Gastrocnemius medialis (tissue), 4 donors: ENCODE measurements at regions not wholly inside any gene's neighbourhood (a gene's known extent, or its start where the extent isn't known, plus 50 kb on each side); places are given as distances from the start of the nearest gene placed in this dataset.
A peak's percentile ranks its signal among the peaks of the same experiment; 100 is the strongest.

ENCODE experiments used
- ATAC-seq, 2 donors: fragments of 150-250 bp; one replicate each; pipeline ENCODE4 v1.9.1; 2016
- DNase-seq, 2 donors: peaks; one replicate each; pipeline ENCODE4 v3.0.0-alpha.2; 2019
- H3K27ac ChIP-seq, 4 donors: fragments of 200-600 bp; sonication (generic); 1 replicate in 1 of 4; 2 replicates in 3 of 4; pipeline ENCODE4 v1.5.1; 2016 to 2018; ENCODE audit warnings: mild to moderate bottlenecking in 2 of 4, moderate library complexity in 1 of 4
- H3K27me3 ChIP-seq, 3 donors: fragments of 200-600 bp; sonication (generic) in 2 of 3; 1 replicate in 1 of 3; 2 replicates in 2 of 3; pipeline versions ENCODE4 v1.5.1 to v1.6.0; 2016 to 2019; ENCODE audit warnings: mild to moderate bottlenecking in 1 of 3, moderate library complexity in 1 of 3
- H3K36me3 ChIP-seq, 2 donors: fragments of 200-600 bp; sonication (generic) in 1 of 2; one replicate each; pipeline ENCODE4 v1.5.1; 2017 to 2018
- H3K4me1 ChIP-seq, 2 donors: fragments of 200-600 bp; sonication (generic) in 1 of 2; one replicate each; pipeline ENCODE4 v1.5.1; 2016 to 2017; ENCODE audit warnings: mild to moderate bottlenecking in 2 of 2
- H3K4me3 ChIP-seq, 4 donors: fragments of 200-600 bp; sonication (generic) in 3 of 4; 1 replicate in 1 of 4; 2 replicates in 3 of 4; pipeline ENCODE4 v1.5.1; 2016 to 2019; ENCODE audit warnings: mild to moderate bottlenecking in 2 of 4
- H3K9me3 ChIP-seq, 3 donors: fragments of 200-600 bp; sonication (generic) in 2 of 3; 1 replicate in 1 of 3; 2 replicates in 2 of 3; pipeline ENCODE4 v1.5.1; 2016 to 2019
- CTCF ChIP-seq, 5 experiments: fragments of 450-650 bp in 3 of 5; fragments of 200-600 bp in 2 of 5; sonication (generic) in 2 of 5; IDR thresholded peaks in 4 of 5; conservative IDR thresholded peaks in 1 of 5; 1 replicate in 4 of 5; 2 replicates in 1 of 5; pipeline ENCODE4 v1.5.1; 2016 to 2019; ENCODE audit warnings: antibody characterized with exemption in 5 of 5, mild to moderate bottlenecking in 3 of 5, moderate library complexity in 3 of 5
- POLR2A ChIP-seq, 2 donors: fragments of 450-650 bp; IDR thresholded peaks; one replicate each; pipeline ENCODE4 v1.6.1; 2017; ENCODE audit warnings: antibody characterized with exemption in 2 of 2, mild to moderate bottlenecking in 2 of 2, moderate library complexity in 2 of 2
- in situ Hi-C, 4 donors: fragments of 200-750 bp; cut with MboI; loops; one replicate each; pipeline versions ENCODE4 v1.15.0 to v1.8.0; 2017; ENCODE audit warnings: low sequenced_read_pairs in 4 of 4
- intact Hi-C: fragments of 100-400 bp; cut with DNase I; formaldehyde crosslinking; loops from one replicate; pipeline ENCODE4 v1.15.1; 2023; ENCODE audit warnings: low total_unique reads

- Histone ChIP-seq H3K36me3 (no peaks in the 10 kb centered on the region), H3K9me3 (no peaks in the 10 kb centered on the region), H3K4me1 (peaks cover 71 to 84% of the 10 kb centered on the region in 2 donors), H3K4me3 (no peak overlapping the region), H3K27me3 (no peaks in the 10 kb centered on the region), H3K27ac (peak overlapping the region; percentile 89 to 98 (median 98))
- intact Hi-C loops (loop anchor here (1.0 to 5.0 kb wide), 4 partner anchors 76 to 435 kb away; partner anchors contain the start of gene COX7A2L), in situ Hi-C loops (loop anchor here in 2 of 4 donors (5.0 to 10.0 kb wide), 2 partner anchors 72 to 125 kb away; no protein-coding TSS in a partner anchor)
- ATAC-seq = peak; percentile 65 to 75
- DNase-seq = peak; percentile 89 to 98
- TF ChIP-seq CTCF (IDR thresholded peaks at IDR 0.05 in 4 of 5, conservative IDR thresholded peaks at IDR 0.05 in 1 of 5) (peak in 1 of 5 experiments; percentile 21), POLR2A (IDR thresholded peaks at IDR 0.05) (peak; percentile 36 to 68)
Measured at GRCh38 chr2:41926614-41927580, 120.9 kb upstream of the PKDCC start.

GRCh38 chr2:41927581-41928264 is 120.1 kb upstream of the PKDCC start:
- Histone ChIP-seq H3K4me3 (no peak overlapping the region), H3K9me3 (no peaks in the 10 kb centered on the region), H3K27ac (peak overlapping the region; percentile 89 to 98 (median 98)), H3K27me3 (no peaks in the 10 kb centered on the region), H3K36me3 (no peaks in the 10 kb centered on the region), H3K4me1 (peaks cover 75 to 82% of the 10 kb centered on the region in 2 donors)
- peak in 1 of 2 donors; percentile 56 for DNase-seq
- in situ Hi-C loops (loop anchor here in 2 of 4 donors (5.0 to 10.0 kb wide), 2 partner anchors 73 to 125 kb away; no protein-coding TSS in a partner anchor), intact Hi-C loops (loop anchor here (5.0 kb wide), 1 partner anchor 435 kb away; the partner anchor contains the start of gene COX7A2L)
- TF ChIP-seq CTCF (IDR thresholded peaks at IDR 0.05 in 4 of 5, conservative IDR thresholded peaks at IDR 0.05 in 1 of 5) (no peak), POLR2A (IDR thresholded peaks at IDR 0.05) (no peak)
- no peak for ATAC-seq

GRCh38 chr2:41928526-41928925 is 119.3 kb upstream of the PKDCC start:
- in situ Hi-C loops = loop anchor here in 2 of 4 donors (5.0 to 10.0 kb wide), 2 partner anchors 74 to 124 kb away; no protein-coding TSS in a partner anchor
- Histone ChIP-seq H3K27me3 (no peaks in the 10 kb centered on the region), H3K4me3 (no peak overlapping the region), H3K36me3 (no peaks in the 10 kb centered on the region), H3K4me1 (peaks cover 75 to 83% of the 10 kb centered on the region in 2 donors), H3K9me3 (no peaks in the 10 kb centered on the region), H3K27ac (peak overlapping the region; percentile 89 to 98 (median 98))
- no peak for DNase-seq
- no peak for ATAC-seq
- TF ChIP-seq POLR2A (IDR thresholded peaks at IDR 0.05) = no peak
- no peak for TF ChIP-seq CTCF (IDR thresholded peaks at IDR 0.05 in 4 of 5, conservative IDR thresholded peaks at IDR 0.05 in 1 of 5)
- intact Hi-C loops = loop anchor here (5.0 kb wide), 1 partner anchor 434 kb away; the partner anchor contains the start of gene COX7A2L

- intact Hi-C loops = no loop called here
- peak in 1 of 2 donors; percentile 20 for ATAC-seq
Measured at GRCh38 chr2:41930807-41931566, 116.8 kb upstream of the PKDCC start.

More at GRCh38 chr2:41930807-41931566, 116.8 kb upstream of the PKDCC start:
- in situ Hi-C loops = no loop called here
- no peaks in the 10 kb centered on the region for H3K27me3 ChIP-seq
- H3K36me3 ChIP-seq = no peaks in the 10 kb centered on the region
- peak in 1 of 2 donors; percentile 12 for TF ChIP-seq POLR2A (IDR thresholded peaks at IDR 0.05)
- TF ChIP-seq CTCF (IDR thresholded peaks at IDR 0.05 in 4 of 5, conservative IDR thresholded peaks at IDR 0.05 in 1 of 5) = no peak
- no peak for DNase-seq
- no peak overlapping the region for H3K4me3 ChIP-seq
- H3K9me3 ChIP-seq = no peaks in the 10 kb centered on the region
- peak overlapping the region; percentile 70 to 89 (median 76) for H3K27ac ChIP-seq
- H3K4me1 ChIP-seq = peaks cover 59 to 73% of the 10 kb centered on the region in 2 donors
